ENCODE measurements at regions not wholly inside any gene's neighbourhood (a gene's known extent, or its start where the extent isn't known, plus 50 kb on each side); places are given as distances from the start of the nearest gene placed in this dataset.

GRCh38 chr2:60320724-60321123 lies 232.7 kb downstream of the BCL11A start:
- no peak for DNase-seq (ENCODE audit: low read depth)

GRCh38 chr2:60319031-60319547 lies 234.4 kb downstream of the BCL11A start:
- no peak for DNase-seq (ENCODE audit: low read depth)

GRCh38 chr2:60318544-60318943 lies 234.9 kb downstream of the BCL11A start:
- DNase-seq (ENCODE audit: low read depth) = no peak

GRCh38 chr2:60317844-60318243 lies 235.6 kb downstream of the BCL11A start:
- DNase-seq (ENCODE audit: low read depth) = no peak

GRCh38 chr2:60317034-60317386 lies 236.4 kb downstream of the BCL11A start:
- DNase-seq (ENCODE audit: low read depth) = no peak

- no peak for DNase-seq (ENCODE audit: low read depth)
Observed at GRCh38 chr2:60316381-60317033, 236.9 kb downstream of the BCL11A start.

GRCh38 chr2:60313470-60314172 lies 239.8 kb downstream of the BCL11A start:
- DNase-seq (ENCODE audit: low read depth) = no peak

GRCh38 chr2:60312618-60313017 lies 240.8 kb downstream of the BCL11A start:
- no peak for DNase-seq (ENCODE audit: low read depth)

GRCh38 chr2:60311524-60311923 lies 241.9 kb downstream of the BCL11A start:
- no peak for DNase-seq (ENCODE audit: low read depth)

GRCh38 chr2:60309941-60310660 lies 243.4 kb downstream of the BCL11A start:
- no peak for DNase-seq (ENCODE audit: low read depth)

GRCh38 chr2:60309336-60309735 lies 244.1 kb downstream of the BCL11A start:
- DNase-seq (ENCODE audit: low read depth) = no peak

GRCh38 chr2:60306267-60306861 lies 247.1 kb downstream of the BCL11A start:
- no peak for DNase-seq (ENCODE audit: low read depth)

- DNase-seq (ENCODE audit: low read depth) = no peak
Observed at GRCh38 chr2:60303680-60304079, 249.8 kb downstream of the BCL11A start.

- no peak for DNase-seq (ENCODE audit: low read depth)
Observed at GRCh38 chr2:60302377-60303126, 250.9 kb downstream of the BCL11A start.

GRCh38 chr2:60301726-60302125 lies 251.7 kb downstream of the BCL11A start:
- DNase-seq (ENCODE audit: low read depth) = no peak

- no peak for DNase-seq (ENCODE audit: low read depth)
Observed at GRCh38 chr2:60299179-60299578, 254.3 kb downstream of the BCL11A start.

- DNase-seq (ENCODE audit: low read depth) = no peak
Observed at GRCh38 chr2:60298006-60298696, 255.3 kb downstream of the BCL11A start.

- no peak for DNase-seq (ENCODE audit: low read depth)
Observed at GRCh38 chr2:60297296-60298005, 256.0 kb downstream of the BCL11A start.

- DNase-seq (ENCODE audit: low read depth) = no peak
Observed at GRCh38 chr2:60296219-60296955, 257.1 kb downstream of the BCL11A start.

GRCh38 chr2:60295636-60295962 lies 257.9 kb downstream of the BCL11A start:
- no peak for DNase-seq (ENCODE audit: low read depth)

Data from CMK (cell line).